Stimulated activated CD4-positive, alpha-beta T cell treated with anti-CD3 and anti-CD28 coated beads, Interleukin-15, amount 100 ng/mL, for 1 hour (primary cell): ENCODE measurements at regions not wholly inside any gene's neighbourhood (a gene's known extent, or its start where the extent isn't known, plus 50 kb on each side); places are given as distances from the start of the nearest gene placed in this dataset.

Experiments used
- DNase-seq, 2 donors: peaks; one replicate each; pipeline ENCODE4 v3.0.0-alpha.2; 2020; ENCODE audit warnings: low read depth in 1 of 2, low spot score in 1 of 2

- no peak for DNase-seq
These were observed 157.2 kb downstream of the ENGASE start for GRCh38 chr17:79231766-79232287.

GRCh38 chr17:79230576-79230975 lies 156.0 kb downstream of the ENGASE start:
- no peak for DNase-seq

DNA sequence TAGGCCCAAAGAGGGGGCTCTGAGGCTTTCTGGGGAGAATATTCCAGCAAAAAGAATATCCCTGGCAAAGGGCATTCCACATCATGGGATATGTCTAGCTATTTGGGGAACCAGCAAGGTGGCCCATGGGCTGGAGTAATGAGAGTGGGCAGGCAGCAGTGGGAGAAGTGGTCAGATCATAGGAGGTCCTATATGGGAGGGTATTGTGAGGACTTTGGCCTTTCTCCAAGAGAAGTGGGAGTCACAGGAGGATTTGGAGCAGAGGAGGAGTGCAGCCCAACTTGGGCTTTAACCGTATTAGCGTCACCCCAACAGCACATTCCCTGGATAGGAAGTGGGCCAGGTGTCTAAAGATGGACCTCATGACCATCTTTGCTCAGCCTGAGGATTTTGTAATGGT lies 151.4 kb downstream of the ENGASE start:
- no peak for DNase-seq

DNA sequence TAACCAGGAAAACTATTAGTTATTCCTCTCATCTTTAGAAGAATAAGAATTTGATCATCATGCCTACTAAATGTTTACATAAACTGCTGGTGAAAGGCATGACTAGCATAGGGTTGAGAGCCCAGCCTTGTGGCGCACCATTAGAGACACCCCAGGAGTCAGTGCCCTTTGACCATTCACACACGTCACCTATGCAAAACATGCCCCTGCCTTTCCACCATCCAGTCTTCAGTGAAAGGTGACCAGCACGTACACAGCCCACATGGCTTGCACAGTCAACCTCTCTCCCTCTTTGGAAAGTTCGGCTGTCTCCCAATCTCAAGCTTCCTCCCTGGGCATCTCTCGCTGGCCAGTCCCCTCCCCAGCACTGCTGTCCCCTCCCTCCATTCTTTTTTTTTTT lies 150.3 kb downstream of the ENGASE start:
- DNase-seq: no peak

DNA sequence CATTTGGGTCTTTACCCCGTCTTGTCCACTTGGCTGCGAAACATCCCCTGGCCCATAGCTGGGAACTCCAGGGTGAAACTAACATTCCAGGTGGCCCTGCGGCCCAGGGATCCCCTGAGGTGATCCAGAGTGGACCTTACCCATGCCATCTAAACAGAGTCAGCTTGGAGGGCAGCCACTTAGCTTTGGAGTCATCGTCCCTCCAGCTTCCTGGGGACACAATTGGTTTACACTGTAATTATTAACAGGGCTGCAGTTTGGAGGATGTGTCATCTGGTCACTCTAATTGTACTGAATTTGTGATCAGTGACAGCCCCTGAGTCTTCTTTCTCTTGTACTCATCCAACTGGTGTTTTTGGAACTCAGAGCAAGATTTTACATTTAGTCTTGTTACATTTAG lies 149.9 kb downstream of the ENGASE start:
- no peak for DNase-seq

DNA sequence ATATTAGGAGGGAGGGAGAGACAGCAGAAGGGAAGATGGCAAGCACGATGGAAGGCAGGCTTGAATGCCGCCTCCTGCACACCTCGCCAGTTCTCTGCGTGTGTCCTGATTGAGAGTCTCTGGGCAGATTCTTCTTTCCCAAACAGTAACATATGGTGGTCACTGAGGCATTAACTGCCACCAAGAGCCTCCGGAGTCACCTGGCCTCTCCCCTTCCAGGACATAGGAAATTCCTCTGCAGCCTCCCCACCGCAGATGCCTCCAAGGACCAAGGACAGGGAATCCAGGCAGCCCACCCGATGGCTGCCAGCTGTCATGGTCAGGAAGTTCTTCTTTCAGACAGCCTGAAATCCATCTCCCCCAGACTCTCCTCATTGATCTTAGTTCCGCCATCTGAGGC lies 149.3 kb downstream of the ENGASE start:
- no peak for DNase-seq

GRCh38 chr17:79223471-79223870 lies 148.8 kb downstream of the ENGASE start:
- no peak for DNase-seq

DNA sequence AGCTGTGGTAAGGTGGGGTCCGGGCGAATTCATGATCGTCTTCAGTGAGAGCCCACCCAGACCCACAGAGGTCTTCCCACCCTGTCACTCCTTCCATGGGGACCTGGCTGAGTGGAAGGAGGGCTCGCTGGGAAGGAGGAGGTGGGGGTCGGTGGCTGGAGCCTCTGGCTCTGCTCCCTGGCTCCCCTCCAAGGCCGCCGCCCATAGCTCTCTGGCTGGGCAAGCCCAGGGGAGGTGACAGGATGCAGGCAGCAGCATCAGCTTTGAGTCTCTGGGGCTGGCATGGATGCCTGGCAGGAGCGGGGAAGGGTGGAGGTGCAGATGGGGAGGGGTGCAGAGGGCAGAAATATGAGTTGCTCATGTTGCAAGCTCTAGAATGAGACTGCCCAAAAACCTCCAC lies 147.0 kb downstream of the ENGASE start:
- DNase-seq: no peak

DNA sequence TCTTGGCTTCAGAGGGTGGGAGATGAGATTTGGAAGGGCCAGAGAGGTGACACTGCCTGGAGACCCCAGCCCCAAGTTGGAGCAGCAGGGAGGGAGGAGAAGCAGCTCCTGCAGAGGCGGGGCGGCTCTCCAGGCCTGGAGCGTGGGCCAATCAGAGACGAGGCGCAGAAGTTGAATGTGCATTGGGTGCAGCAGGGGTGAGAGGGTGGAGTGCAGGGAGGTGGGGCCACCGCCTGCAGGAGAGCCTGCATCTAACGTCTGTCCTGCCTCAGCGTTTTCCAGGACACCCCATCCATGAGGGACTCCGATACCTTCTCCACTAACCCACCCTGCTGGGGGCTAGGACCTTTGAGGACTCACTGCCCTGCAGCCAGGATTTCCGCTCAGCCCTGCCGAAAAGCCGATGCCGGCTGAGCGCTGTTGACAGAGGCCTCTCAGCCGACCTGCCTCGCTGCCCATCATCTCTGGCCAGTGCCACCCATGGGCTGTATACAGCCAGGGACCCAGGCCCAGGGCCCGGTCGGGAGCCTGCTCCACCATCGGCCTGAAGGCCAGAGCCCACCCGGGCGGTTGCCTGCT lies 146.2 kb downstream of the ENGASE start:
- DNase-seq: no peak

DNA sequence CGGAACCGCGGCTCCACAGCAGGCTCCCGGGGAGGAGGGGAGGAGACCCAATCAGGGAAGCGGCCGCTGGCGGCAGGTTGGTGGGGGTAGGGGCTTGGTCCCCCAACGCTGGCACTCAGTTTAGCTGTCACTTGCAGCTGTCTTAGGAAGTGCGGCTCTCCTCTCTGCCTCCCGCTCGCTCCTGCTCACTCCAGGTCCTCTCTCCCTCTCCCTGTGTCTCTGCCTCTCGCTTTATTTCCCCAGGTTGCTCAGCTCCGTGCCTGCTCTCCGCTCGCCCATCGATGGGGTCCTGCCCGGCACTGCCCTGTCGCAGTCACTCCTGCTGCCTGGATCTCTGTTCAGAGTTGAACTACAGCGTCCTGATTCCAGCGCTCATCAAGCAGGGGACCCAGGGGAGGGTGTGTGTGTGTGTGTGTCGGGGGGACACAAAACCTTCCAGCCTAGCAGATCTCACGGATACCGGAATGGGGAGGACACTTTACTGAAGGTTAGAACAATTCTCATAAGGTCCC lies 145.6 kb downstream of the ENGASE start:
- no peak for DNase-seq

DNA sequence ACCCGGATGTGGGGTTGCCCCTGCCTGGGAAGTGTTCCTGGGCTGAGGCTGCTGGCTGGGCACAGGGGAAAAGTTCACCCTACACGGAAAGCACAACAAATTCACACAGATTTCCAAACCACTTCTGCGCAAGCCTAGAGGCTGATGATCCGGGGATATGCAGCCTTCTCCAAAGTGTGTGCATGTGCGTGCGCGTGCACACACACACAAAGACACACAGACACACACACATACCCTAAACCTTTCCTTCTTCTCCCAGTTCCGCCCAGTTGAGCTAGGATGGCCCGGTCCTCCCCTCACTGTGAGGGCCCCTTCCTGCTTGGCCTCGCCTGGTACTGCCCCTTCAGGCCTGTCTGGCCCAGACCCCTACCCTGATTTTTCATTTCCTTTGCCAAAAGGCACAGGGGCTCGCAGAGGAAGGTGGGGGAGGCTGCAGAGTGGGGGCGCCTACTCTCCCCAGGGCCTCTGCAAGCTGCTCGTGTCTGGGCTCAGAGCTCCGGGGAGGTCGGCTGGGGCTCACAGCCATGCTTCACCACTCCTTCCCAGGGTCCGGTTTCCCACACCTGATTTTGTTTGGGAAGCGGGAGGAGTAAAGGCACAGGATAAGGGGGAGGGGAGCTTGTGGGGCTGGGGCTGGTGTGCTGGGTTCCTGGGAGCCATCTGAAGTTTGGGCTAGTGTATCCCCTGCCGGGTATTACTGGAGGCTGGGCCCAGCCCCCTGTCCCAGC lies 144.7 kb downstream of the ENGASE start:
- no peak for DNase-seq

GRCh38 chr17:79218825-79219200 lies 144.2 kb downstream of the ENGASE start:
- DNase-seq: no peak

DNA sequence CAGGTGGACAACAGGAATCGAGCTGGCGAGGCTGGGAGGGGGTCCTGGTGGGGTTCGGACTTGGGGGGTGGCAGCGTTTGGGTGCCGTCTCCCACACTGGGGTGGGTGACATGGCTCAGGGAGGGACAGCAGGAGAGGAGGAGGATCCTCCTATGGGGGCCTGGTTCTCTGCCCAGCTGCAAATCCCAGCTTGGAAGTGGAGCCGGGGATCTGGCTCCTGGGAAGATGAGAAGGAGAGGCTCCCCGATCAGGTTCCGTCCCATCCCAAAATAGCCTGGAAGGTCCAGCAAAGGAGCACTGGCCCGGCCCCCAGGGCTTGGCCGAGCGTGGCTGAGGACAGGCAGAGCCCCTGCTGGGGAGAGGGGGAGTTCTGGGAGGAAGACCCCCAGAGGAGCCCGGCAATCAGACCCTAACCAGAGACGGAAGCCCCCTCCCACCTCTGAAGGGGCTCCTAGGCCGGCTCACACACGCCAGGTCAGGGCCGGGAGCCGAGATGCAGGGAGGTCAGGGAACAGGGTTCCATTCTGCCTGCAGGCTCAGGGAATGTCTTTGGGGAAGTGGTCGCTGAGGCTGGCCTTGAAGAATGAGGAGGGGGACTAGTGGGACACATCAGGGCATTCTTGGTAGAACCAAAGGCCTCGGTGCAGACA lies 143.7 kb downstream of the ENGASE start:
- DNase-seq: no peak

DNA sequence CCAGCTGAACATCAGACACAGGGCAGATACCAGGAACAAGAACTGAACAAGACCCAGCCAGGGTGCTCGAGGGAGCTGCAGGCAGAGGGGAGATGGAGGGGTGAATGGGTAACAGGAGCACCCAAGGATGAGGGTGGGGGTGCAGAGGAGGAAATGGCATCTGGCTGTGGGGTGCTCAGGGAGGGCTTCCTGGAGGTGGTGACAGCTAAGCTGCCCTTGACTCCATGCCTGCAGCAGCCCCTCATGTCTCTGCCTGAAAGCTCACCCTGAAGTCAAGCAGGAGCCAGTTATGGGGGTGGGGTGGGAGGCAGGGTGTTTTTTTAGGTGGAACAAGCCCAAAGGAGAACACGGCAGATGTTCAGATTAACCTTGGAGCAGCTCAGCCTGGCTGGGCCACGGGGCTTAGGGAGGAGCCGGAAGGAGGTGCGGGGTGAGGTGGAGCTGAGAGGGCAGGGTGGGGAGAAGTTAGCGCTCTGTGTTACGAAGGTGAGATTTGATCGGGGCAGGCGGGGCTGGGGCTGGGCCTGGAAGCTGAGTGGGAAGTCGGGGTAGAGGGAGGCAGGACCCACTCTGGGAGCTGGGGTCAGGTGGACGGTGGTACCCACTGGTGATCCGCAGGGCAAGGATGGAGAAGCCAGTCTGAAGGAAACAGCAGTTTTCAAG lies 143.0 kb downstream of the ENGASE start:
- no peak for DNase-seq

DNA sequence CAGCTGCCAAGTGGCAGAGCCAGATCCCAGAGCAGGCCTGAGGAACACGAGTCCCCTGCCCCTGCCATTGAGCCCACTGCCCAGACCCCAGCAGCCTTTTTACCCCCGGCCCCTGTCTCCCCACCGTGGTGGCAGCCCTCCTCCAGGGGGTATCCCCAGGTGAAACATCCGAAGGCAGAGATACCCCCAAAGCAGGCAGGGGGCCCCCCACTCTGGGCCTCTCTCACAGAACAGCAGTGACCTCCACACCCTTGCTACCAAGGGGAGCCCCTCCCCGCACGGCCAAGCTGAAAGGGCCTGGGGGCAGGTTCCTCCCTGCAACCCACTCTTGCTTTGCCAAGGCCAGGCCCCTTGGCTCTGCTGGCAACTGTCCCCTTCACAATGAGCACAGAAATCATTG lies 142.2 kb downstream of the ENGASE start:
- DNase-seq: no peak

DNA sequence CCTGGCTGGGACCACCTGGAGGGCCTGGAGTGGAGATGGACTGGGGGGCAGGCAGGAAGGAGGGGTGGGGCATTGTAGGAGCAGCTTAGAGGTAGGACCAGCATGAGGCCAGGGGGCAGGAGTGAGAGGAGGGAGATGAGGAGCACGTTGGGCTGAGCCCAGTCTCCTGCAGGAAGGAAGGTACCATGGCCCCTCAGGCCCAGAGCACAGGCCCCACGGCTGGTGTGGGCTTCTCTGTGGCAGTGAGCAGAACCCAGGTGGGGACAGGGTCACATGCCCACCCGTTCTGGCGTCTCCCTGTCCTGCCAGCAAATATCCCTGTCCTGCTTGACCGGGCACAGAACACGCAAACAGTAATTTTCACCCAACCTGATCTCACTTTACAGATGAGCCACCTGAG lies 141.8 kb downstream of the ENGASE start:
- no peak for DNase-seq

DNA sequence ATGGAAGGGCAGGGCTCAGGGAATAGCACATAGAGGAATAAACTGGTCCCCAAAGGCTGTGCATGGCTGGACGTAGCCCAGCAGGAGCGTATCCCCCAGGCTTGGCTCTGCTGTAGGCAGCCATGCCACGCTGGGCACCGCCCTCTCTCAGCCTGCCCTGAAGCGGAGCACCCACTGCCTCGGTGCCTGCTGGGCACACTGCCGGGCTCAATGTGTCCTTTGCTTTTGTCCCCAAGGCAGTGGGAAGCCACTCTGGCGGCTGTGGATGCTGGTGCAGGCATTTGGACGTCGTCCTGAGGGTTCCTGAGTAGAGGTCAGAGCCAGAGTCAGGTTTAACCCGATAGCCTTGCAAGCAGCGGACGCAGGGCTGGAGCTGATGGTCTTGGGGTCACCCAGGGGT lies 141.0 kb downstream of the ENGASE start:
- no peak for DNase-seq

- no peak for DNase-seq
These were observed 140.4 kb downstream of the ENGASE start for GRCh38 chr17:79214940-79215604.

- DNase-seq: no peak
These were observed 139.8 kb downstream of the ENGASE start for GRCh38 chr17:79214459-79214858.

- DNase-seq: no peak
These were observed 138.7 kb downstream of the ENGASE start for GRCh38 chr17:79213305-79213704.
